Caki2 (cell line): ENCODE measurements at regions not wholly inside any gene's neighbourhood (a gene's known extent, or its start where the extent isn't known, plus 50 kb on each side); places are given as distances from the start of the nearest gene placed in this dataset.

ENCODE experiments used
- DNase-seq: peaks from one replicate; pipeline ENCODE4 v3.0.0-alpha.2; 2015; ENCODE audit warnings: low read depth
- in situ Hi-C: cut with HindIII; loops from 2 replicates; pipeline ENCODE4 v1.10.0; 2016; ENCODE audit warnings: low sequenced_read_pairs, low pct_unique_long_range_greater_than_20kb, mixed read lengths

GRCh38 chr1:5812295-5812694, 179.9 kb downstream of the NPHP4 start:
- in situ Hi-C loops: no loop called here

GRCh38 chr1:5811419-5811818, 180.8 kb downstream of the NPHP4 start:
- in situ Hi-C loops: no loop called here
- DNase-seq: no peak

More at GRCh38 chr1:5812295-5812694, 179.9 kb downstream of the NPHP4 start:
- no peak for DNase-seq

GRCh38 chr1:5810553-5811270, 181.5 kb downstream of the NPHP4 start:
- in situ Hi-C loops: no loop called here
- no peak for DNase-seq

- in situ Hi-C loops: no loop called here
- no peak for DNase-seq
These were observed 182.1 kb downstream of the NPHP4 start for GRCh38 chr1:5810131-5810530.

GRCh38 chr1:5809207-5809788, 182.9 kb downstream of the NPHP4 start:
- DNase-seq: no peak
- in situ Hi-C loops: no loop called here

- no peak for DNase-seq
- in situ Hi-C loops: no loop called here
These were observed 188.4 kb downstream of the NPHP4 start for GRCh38 chr1:5803851-5804250.

- in situ Hi-C loops: no loop called here
- no peak for DNase-seq
These were observed 189.6 kb downstream of the NPHP4 start for GRCh38 chr1:5802606-5803005.

- DNase-seq: no peak
- in situ Hi-C loops: no loop called here
These were observed 193.3 kb downstream of the NPHP4 start for GRCh38 chr1:5798904-5799303.

GRCh38 chr1:5798151-5798730, 194.0 kb downstream of the NPHP4 start:
- in situ Hi-C loops: no loop called here
- DNase-seq: no peak

GRCh38 chr1:5796028-5796427, 196.2 kb downstream of the NPHP4 start:
- no peak for DNase-seq
- in situ Hi-C loops: no loop called here

- in situ Hi-C loops: no loop called here
- DNase-seq: no peak
These were observed 197.9 kb downstream of the NPHP4 start for GRCh38 chr1:5794279-5794678.

GRCh38 chr1:5793516-5793915, 198.7 kb downstream of the NPHP4 start:
- DNase-seq: no peak
- in situ Hi-C loops: no loop called here

- DNase-seq: no peak
- in situ Hi-C loops: no loop called here
These were observed 211.1 kb downstream of the NPHP4 start for GRCh38 chr1:5781079-5781478.

- no peak for DNase-seq
- in situ Hi-C loops: no loop called here
These were observed 211.9 kb downstream of the NPHP4 start for GRCh38 chr1:5780324-5780716.

- in situ Hi-C loops: no loop called here
- no peak for DNase-seq
These were observed 212.5 kb downstream of the NPHP4 start for GRCh38 chr1:5779608-5780323.

- in situ Hi-C loops: no loop called here
- no peak for DNase-seq
These were observed 216.1 kb downstream of the NPHP4 start for GRCh38 chr1:5776035-5776550.

- DNase-seq: no peak
- in situ Hi-C loops: no loop called here
These were observed 218.2 kb downstream of the NPHP4 start for GRCh38 chr1:5774019-5774418.

- DNase-seq: no peak
- in situ Hi-C loops: no loop called here
These were observed 220.4 kb downstream of the NPHP4 start for GRCh38 chr1:5771788-5772187.
